ENCODE measurements at regions not wholly inside any gene's neighbourhood (a gene's known extent, or its start where the extent isn't known, plus 50 kb on each side); places are given as distances from the start of the nearest gene placed in this dataset.

- TF ChIP-seq ZFX (IDR thresholded peaks at IDR 0.05) (no peak), CTCF (conservative IDR thresholded peaks at IDR 0.05) (no peak)
- H3K27ac ChIP-seq = no peak overlapping the region
Observed at GRCh38 chr14:97029800-97030199, 232.6 kb downstream of the VRK1 start.

- H3K27ac ChIP-seq = no peak overlapping the region
- no peak for TF ChIP-seq ZFX (IDR thresholded peaks at IDR 0.05)
Observed at GRCh38 chr14:97031530-97031929, 234.3 kb downstream of the VRK1 start.

GRCh38 chr14:97033556-97034081 lies 236.4 kb downstream of the VRK1 start:
- H3K27ac ChIP-seq = no peak overlapping the region
- no peak for TF ChIP-seq CTCF (conservative IDR thresholded peaks at IDR 0.05)
- no peak for TF ChIP-seq ZFX (IDR thresholded peaks at IDR 0.05)

GRCh38 chr14:97036086-97036852 lies 239.1 kb downstream of the VRK1 start:
- H3K27ac ChIP-seq = no peak overlapping the region
- TF ChIP-seq ZFX (IDR thresholded peaks at IDR 0.05) (no peak), CTCF (conservative IDR thresholded peaks at IDR 0.05) (no peak)

GRCh38 chr14:97039717-97040363 lies 242.7 kb downstream of the VRK1 start:
- no peak overlapping the region for H3K27ac ChIP-seq
- no peak for TF ChIP-seq CTCF (conservative IDR thresholded peaks at IDR 0.05)
- TF ChIP-seq ZFX (IDR thresholded peaks at IDR 0.05) = no peak

- no peak for TF ChIP-seq CTCF (conservative IDR thresholded peaks at IDR 0.05)
- no peak for TF ChIP-seq ZFX (IDR thresholded peaks at IDR 0.05)
- H3K27ac ChIP-seq = no peak overlapping the region
Observed at GRCh38 chr14:97046967-97047366, 249.8 kb downstream of the VRK1 start.

GRCh38 chr14:97052001-97052400 lies 254.8 kb downstream of the VRK1 start:
- TF ChIP-seq CTCF (conservative IDR thresholded peaks at IDR 0.05) = no peak
- no peak for TF ChIP-seq ZFX (IDR thresholded peaks at IDR 0.05)
- no peak overlapping the region for H3K27ac ChIP-seq
